Endothelial cell of umbilical vein (primary cell): ENCODE measurements at regions not wholly inside any gene's neighbourhood (a gene's known extent, or its start where the extent isn't known, plus 50 kb on each side); places are given as distances from the start of the nearest gene placed in this dataset.

Source experiments
- BruUV-seq: library from RNA; stranded (reverse); fragments of 400-500 nt; replicated peaks from 2 replicates; lab custom pipeline; 2021; lab: Mats Ljungman, UMichigan
- CTCF ChIA-PET: fragments of 300-600, 350-600 bp; sonication (Branson Sonifier 250); formaldehyde crosslinking; loops from one replicate; lab custom pipeline; 2021; ENCODE audit warnings: antibody characterized with exemption, inconsistent platforms; lab: Charles Lee
- POLR2A ChIA-PET: fragments of 300-600, 350-600 bp; sonication (Branson Sonifier 250); formaldehyde crosslinking; loops from one replicate; lab custom pipeline; 2021; ENCODE audit warnings: antibody characterized with exemption, inconsistent platforms; lab: Charles Lee
- DNase-seq: peaks from one replicate; pipeline ENCODE4 v3.0.0-alpha.2; 2011; ENCODE audit warnings: low read depth, low spot score
- FAIRE-seq: peaks from 2 replicates; lab custom pipeline; 2011; peaks lifted over from hg19 to GRCh38; lab: Jason Lieb, UNC
- H2AFZ ChIP-seq: 2 replicates; pipeline ENCODE4 v1.6.0; 2012; ENCODE audit warnings: low read depth, low read length, control low read depth, inconsistent platforms
- H3K27ac ChIP-seq: 2 replicates; pipeline ENCODE4 v1.5.1; 2011; ENCODE audit warnings: low read depth, mild to moderate bottlenecking, control low read depth, low read length, moderate library complexity; ENCODE audit not compliant: insufficient read depth
- H3K27me3 ChIP-seq, 2 experiments: 2 replicates each; pipeline versions ENCODE4 v1.6.0 to v1.6.1; 2011; ENCODE audit warnings: low read length in 2 of 2, mixed read lengths in 1 of 2; ENCODE audit not compliant: control insufficient read depth in 2 of 2, insufficient read depth in 2 of 2
- H3K36me3 ChIP-seq, 2 experiments: 2 replicates in 1 of 2; 3 replicates in 1 of 2; pipeline ENCODE4 v1.5.1; 2011; ENCODE audit warnings: low read length in 2 of 2, mild to moderate bottlenecking in 1 of 2, moderate library complexity in 1 of 2; ENCODE audit not compliant: control insufficient read depth in 2 of 2, insufficient read depth in 2 of 2; ENCODE audit errors: extremely low read depth in 1 of 2
- H3K4me1 ChIP-seq: 3 replicates; pipeline ENCODE4 v1.5.1; 2011; ENCODE audit warnings: mild to moderate bottlenecking, low read length; ENCODE audit not compliant: control insufficient read depth, insufficient read depth; ENCODE audit errors: extremely low read depth
- H3K4me2 ChIP-seq: 2 replicates; pipeline ENCODE4 v1.6.1; 2011; ENCODE audit warnings: low read length, control low read depth, mixed read lengths; ENCODE audit not compliant: insufficient read depth
- H3K4me3 ChIP-seq, 3 experiments: fragments of 200-600 bp in 1 of 3; sonication (generic), shearing (Covaris generic) in 1 of 3; replicated peaks in 1 of 3; 2 replicates each; pipeline ENCODE4 v1.5.1; 2011 to 2016; ENCODE audit warnings: control low read depth in 3 of 3, low read length in 3 of 3, mild to moderate bottlenecking in 2 of 3, inconsistent platforms in 1 of 3, low read depth in 1 of 3, moderate library complexity in 1 of 3; ENCODE audit not compliant: insufficient read depth in 1 of 3
- H3K79me2 ChIP-seq: 2 replicates; pipeline ENCODE4 v1.6.0; 2012; ENCODE audit warnings: low read length, inconsistent platforms; ENCODE audit not compliant: control insufficient read depth, insufficient read depth
- H3K9ac ChIP-seq: replicated peaks from 2 replicates; pipeline ENCODE3; 2011; ENCODE audit warnings: low read length, control low read depth; ENCODE audit not compliant: insufficient read depth; ENCODE audit errors: extremely low read depth
- H3K9me1 ChIP-seq: replicated peaks from 3 replicates; pipeline ENCODE4 v1.6.0; 2011; ENCODE audit warnings: mild to moderate bottlenecking, low read length; ENCODE audit not compliant: control insufficient read depth, insufficient read depth; ENCODE audit errors: extremely low read depth
- H3K9me3 ChIP-seq: replicated peaks from 2 replicates; pipeline ENCODE4 v1.5.1; 2012; ENCODE audit warnings: low read length, inconsistent platforms; ENCODE audit not compliant: control insufficient read depth, insufficient read depth
- H4K20me1 ChIP-seq: replicated peaks from 2 replicates; pipeline ENCODE3; 2011; ENCODE audit warnings: mild to moderate bottlenecking, low read length; ENCODE audit not compliant: control insufficient read depth, insufficient read depth; ENCODE audit errors: extremely low read depth
- CTCF ChIP-seq, 2 donors: IDR thresholded peaks; 1 replicate in 1 of 2; 2 replicates in 1 of 2; pipeline ENCODE4 v1.5.1; 2011; ENCODE audit warnings: low read length in 2 of 2, mild to moderate bottlenecking in 2 of 2, moderate library complexity in 2 of 2, control low read depth in 1 of 2, inconsistent platforms in 1 of 2, low read depth in 1 of 2; ENCODE audit not compliant: insufficient read depth in 1 of 2; ENCODE audit errors: extremely low read depth in 1 of 2
- EZH2 ChIP-seq: IDR thresholded peaks from 2 replicates; pipeline ENCODE4 v1.6.1; 2012; ENCODE audit warnings: borderline replicate concordance, low read depth, mild to moderate bottlenecking, moderate library complexity, low read length, inconsistent platforms; ENCODE audit not compliant: severe bottlenecking
- FOS ChIP-seq: IDR thresholded peaks from 2 replicates; pipeline ENCODE4 v1.6.1; 2011; ENCODE audit warnings: mild to moderate bottlenecking, low read length, moderate library complexity, borderline replicate concordance; ENCODE audit not compliant: insufficient read depth
- GATA2 ChIP-seq: IDR thresholded peaks from 2 replicates; pipeline ENCODE4 v1.7.0; 2011; ENCODE audit warnings: low read depth, mild to moderate bottlenecking, moderate library complexity, mixed read lengths, low read length; ENCODE audit not compliant: insufficient read length, insufficient read depth
- JUN ChIP-seq: IDR thresholded peaks from 2 replicates; pipeline ENCODE4 v1.6.1; 2011; ENCODE audit warnings: borderline replicate concordance, low read depth; ENCODE audit not compliant: insufficient read length, insufficient read depth
- MAX ChIP-seq: IDR thresholded peaks from 2 replicates; pipeline ENCODE4 v1.6.1; 2011; ENCODE audit not compliant: insufficient read depth, insufficient read length
- MYC ChIP-seq: IDR thresholded peaks from one replicate; pipeline ENCODE4 v1.6.1; 2011; ENCODE audit warnings: mild to moderate bottlenecking, low read depth, low read length
- POLR2A ChIP-seq: IDR thresholded peaks from 2 replicates; pipeline ENCODE4 v1.6.1; 2012; ENCODE audit warnings: low read depth, mild to moderate bottlenecking, control low read depth, low read length
- POLR2AphosphoS5 ChIP-seq: IDR thresholded peaks from 2 replicates; pipeline ENCODE4 v1.6.1; 2012; ENCODE audit warnings: low read depth, mild to moderate bottlenecking, control low read depth, low read length, moderate library complexity; ENCODE audit not compliant: insufficient read depth
- dilution Hi-C: fragments of 300-500 bp; cut with MboI; formaldehyde crosslinking; loops from one replicate; pipeline ENCODE4 v1.15.0; 2019; ENCODE audit warnings: low sequenced_read_pairs; ENCODE audit not compliant: extremely low pct_ligation_motif_present
- intact Hi-C: fragments of 100-400 bp; cut with micrococcal nuclease; formaldehyde crosslinking; loops from one replicate; pipeline ENCODE4 v1.10.0; 2022

GRCh38 chr3:86537171-86537570 lies 453.8 kb downstream of the VGLL3 start:
- dilution Hi-C loops (no loop called here), intact Hi-C loops (no loop called here)
- POLR2A ChIA-PET = no interaction called here
- Histone ChIP-seq H3K9ac (no peak overlapping the region), H2AFZ (no peak overlapping the region), H3K27ac (no peak overlapping the region), H3K9me3 (peaks cover 3% of the 10 kb centered on the region), H3K4me2 (no peak overlapping the region), H4K20me1 (no peaks in the 10 kb centered on the region), H3K4me1 (no peaks in the 10 kb centered on the region), H3K27me3 (no peaks in the 10 kb centered on the region), H3K79me2 (no peaks in the 10 kb centered on the region), H3K36me3 (no peaks in the 10 kb centered on the region), H3K4me3 (no peak overlapping the region), H3K9me1 (no peaks in the 10 kb centered on the region)
- CTCF ChIA-PET = no interaction called here
- DNase-seq (no peak), FAIRE-seq (no peak)
- no peak for TF ChIP-seq GATA2
- no peak for TF ChIP-seq FOS
- no peak for TF ChIP-seq MAX
- no peak for TF ChIP-seq CTCF (IDR thresholded peaks at IDR 0.05; ENCODE audit: extremely low read depth in 1 of 2, insufficient read depth in 1 of 2, low read depth in 1 of 2, low read length in 2 of 2)
- BruUV-seq = no TSS peak

GRCh38 chr3:86519819-86520218 lies 471.1 kb downstream of the VGLL3 start:
- peaks cover 3% of the 10 kb centered on the region for H3K9me3 ChIP-seq
- no peaks in the 10 kb centered on the region for H3K36me3 ChIP-seq
- DNase-seq (no peak), FAIRE-seq (no peak)
- no peaks in the 10 kb centered on the region for H3K9me1 ChIP-seq
- ChIA-PET CTCF (no interaction called here), POLR2A (no interaction called here)
- no peaks in the 10 kb centered on the region for H3K27me3 ChIP-seq
- H3K9ac ChIP-seq = no peak overlapping the region
- H3K27ac ChIP-seq = no peak overlapping the region
- no peak overlapping the region for H3K4me2 ChIP-seq
- H4K20me1 ChIP-seq = no peaks in the 10 kb centered on the region
- H3K79me2 ChIP-seq = no peaks in the 10 kb centered on the region
- no TSS peak for BruUV-seq
- dilution Hi-C loops (no loop called here), intact Hi-C loops (no loop called here)
- H3K4me1 ChIP-seq = no peaks in the 10 kb centered on the region
- TF ChIP-seq EZH2 (no peak), MAX (no peak), JUN (no peak), MYC (no peak), GATA2 (no peak), POLR2A (no peak), POLR2AphosphoS5 (no peak), CTCF (IDR thresholded peaks at IDR 0.05; ENCODE audit: extremely low read depth in 1 of 2, insufficient read depth in 1 of 2, low read depth in 1 of 2, low read length in 2 of 2) (no peak), FOS (no peak)
- no peak overlapping the region for H2AFZ ChIP-seq
- H3K4me3 ChIP-seq = no peak overlapping the region
